Midbrain (tissue), 1 donor: ENCODE measurements at regions not wholly inside any gene's neighbourhood (a gene's known extent, or its start where the extent isn't known, plus 50 kb on each side); places are given as distances from the start of the nearest gene placed in this dataset.

Experiments used
- DNase-seq: peaks from one replicate; lab custom pipeline; 2025; lab: John Stamatoyannopoulos, UW

DNA sequence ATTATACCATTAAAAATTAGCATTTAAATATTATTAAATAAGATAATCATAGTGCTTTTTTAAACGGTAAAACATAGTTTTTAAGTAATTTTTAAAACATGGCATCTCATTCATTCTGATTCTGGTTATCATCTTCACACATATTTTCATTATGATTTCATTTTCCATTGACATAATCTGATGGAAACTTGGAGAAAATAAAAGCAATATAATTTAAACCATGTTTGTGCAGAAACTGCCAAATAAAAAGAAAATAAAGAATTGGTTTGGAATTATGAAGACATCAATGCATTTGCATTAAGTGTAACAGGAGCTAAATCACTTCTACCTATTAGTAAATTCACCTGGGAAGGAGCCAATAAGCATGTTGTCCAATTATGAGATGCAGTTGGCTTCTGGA, 490.1 kb upstream of the CD180 start:
- no peak for DNase-seq

GRCh38 chr5:67681703-67682102, 485.1 kb upstream of the CD180 start:
- DNase-seq, result no peak

DNA sequence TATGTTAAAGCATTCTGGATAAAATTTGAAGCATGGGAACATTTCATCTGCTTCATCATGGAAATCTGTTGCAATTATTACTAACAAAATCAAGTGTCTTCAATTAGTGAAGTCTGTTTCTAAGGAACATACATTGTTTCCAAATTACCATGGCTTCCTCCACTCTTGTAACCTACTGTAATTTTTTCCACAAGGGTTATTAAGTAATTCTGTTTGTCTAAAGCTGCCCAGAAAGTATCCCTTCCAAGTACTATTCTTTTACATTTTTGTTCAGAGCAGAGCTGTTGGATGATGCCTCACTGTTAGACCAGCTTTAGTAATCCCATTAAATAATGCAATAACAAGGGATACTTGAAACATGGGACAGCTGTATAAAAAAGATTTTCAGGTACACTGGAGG, 483.5 kb upstream of the CD180 start:
- DNase-seq, result no peak

GRCh38 chr5:67679184-67679841, 482.7 kb upstream of the CD180 start:
- no peak for DNase-seq

- no peak for DNase-seq
Observed at GRCh38 chr5:67678594-67678993, 482.0 kb upstream of the CD180 start.

DNA sequence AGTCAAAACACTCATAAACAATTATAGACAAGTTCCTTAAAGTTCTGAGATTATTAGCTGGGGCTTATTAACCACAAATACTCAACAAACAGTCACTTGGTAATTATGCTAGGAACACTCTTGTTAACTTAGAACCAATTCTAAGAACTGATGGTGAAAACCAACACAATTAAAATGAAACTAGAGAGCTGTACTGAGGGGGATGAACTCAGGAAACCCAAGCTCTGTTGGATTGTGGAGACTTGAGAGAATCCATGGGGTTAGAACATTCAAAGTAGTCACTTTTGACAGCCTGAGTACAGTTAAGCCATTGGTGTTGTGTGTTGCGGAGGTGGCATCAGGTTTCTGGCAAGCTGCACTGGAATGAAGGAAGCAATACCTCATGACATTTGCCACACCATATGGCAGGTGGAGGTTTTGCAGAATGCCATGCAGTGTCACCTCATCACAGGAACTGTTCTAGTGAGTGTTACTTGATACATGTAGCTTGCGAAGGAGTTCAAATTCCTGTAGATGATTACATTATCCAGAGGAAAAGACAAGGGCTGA, 480.9 kb upstream of the CD180 start:
- no peak for DNase-seq

GRCh38 chr5:67676863-67677262, 480.3 kb upstream of the CD180 start:
- DNase-seq, result no peak

GRCh38 chr5:67674159-67674655, 477.6 kb upstream of the CD180 start:
- DNase-seq, result no peak

DNA sequence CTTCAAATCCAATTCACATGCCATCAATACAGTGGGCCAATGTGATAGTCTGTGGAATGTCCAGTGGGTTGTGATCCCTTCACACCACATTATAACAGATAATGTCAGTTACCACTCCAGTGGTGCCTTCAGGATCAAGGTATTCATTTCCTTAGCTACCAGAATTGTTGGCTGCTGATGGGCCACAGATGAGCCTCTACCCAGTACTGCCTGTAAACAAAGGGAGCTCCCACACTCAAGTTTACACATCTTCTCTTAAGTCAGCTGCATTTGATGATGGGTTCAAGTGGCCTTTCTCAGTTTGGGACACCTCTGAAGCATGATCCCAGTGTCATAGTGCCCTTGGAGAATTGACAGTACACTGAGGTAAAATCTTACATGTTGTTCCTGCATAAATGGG, 477.0 kb upstream of the CD180 start:
- no peak for DNase-seq

DNA sequence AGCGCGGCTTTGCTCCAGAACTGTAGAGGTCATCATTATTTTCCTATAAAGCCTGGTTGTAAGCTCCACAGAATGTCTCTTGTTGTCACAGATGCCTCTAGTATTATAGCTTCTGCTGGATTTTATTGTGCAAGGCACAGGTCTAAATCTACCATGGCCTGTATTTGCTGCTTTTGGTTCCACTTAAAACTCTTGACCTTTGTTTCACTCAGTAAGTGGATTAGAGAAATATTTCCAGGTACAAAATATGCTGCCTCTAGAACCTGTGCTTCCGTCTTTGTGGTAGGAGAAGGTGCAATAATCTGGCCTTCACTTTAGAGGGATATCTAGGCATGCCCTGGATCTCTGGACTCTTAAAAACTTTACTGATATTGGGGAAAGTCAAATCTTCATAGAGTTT, 476.6 kb upstream of the CD180 start:
- DNase-seq, result no peak

DNA sequence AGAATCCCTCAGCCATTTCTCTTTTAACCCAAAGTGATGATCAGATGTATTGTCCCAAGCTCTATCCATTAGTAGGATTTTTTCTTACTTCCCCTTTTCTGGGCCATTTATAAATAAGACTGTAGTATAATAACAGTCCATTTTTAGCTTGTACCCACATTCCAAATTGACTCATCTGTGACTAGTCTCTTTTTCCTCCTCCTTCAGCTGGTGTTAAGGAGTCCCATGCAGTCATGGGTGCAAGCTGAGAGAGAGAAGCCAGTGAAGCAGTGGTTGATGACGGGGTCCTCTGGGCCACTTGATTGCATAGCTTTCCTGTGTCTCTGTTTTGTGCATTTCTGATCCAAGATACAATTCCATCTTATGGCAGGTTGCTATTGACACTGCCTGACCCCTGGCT, 476.0 kb upstream of the CD180 start:
- no peak for DNase-seq

- DNase-seq, result no peak
Observed at GRCh38 chr5:67669916-67670315, 473.3 kb upstream of the CD180 start.

DNA sequence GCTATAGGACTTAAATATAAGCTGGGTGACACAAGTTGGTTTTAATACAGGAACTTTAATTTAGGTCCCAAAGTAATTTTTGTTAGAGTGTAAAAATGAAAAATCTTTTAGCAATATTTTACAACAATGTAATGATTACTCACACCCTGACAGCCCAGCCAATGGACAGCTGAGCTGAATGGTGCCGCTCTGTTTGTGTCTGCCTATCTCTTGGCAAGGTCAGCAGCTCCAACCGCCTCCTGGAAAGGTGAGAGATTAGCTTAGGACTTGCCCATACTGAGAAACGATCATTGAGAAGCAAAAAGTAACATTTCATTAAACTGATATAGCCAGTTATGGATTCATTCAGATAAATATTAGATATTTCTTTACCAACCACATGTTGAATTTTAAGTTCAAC, 463.6 kb upstream of the CD180 start:
- no peak for DNase-seq

GRCh38 chr5:67659288-67659687, 462.7 kb upstream of the CD180 start:
- DNase-seq, result no peak

GRCh38 chr5:67657055-67657454, 460.5 kb upstream of the CD180 start:
- DNase-seq, result no peak

DNA sequence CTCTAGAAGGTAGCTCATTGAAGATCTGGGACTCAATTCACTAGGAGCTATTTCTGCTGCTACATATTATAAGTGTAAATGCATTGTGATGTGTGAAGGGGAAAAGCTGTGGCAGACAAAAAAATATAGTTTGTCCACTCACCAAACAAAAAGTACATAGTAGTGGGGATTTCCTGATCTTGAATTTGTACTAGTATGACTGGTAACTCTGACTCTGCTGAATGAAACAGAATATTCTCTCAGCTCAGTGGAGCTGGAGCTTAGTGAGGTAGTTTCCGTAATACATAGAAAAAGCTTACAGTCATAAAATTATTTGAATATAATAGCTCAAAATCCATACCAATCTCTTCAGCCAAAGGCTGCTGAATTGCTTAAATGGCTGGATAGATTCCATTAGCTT, 455.6 kb upstream of the CD180 start:
- no peak for DNase-seq

- DNase-seq, result no peak
Observed at GRCh38 chr5:67651180-67651579, 454.6 kb upstream of the CD180 start.

DNA sequence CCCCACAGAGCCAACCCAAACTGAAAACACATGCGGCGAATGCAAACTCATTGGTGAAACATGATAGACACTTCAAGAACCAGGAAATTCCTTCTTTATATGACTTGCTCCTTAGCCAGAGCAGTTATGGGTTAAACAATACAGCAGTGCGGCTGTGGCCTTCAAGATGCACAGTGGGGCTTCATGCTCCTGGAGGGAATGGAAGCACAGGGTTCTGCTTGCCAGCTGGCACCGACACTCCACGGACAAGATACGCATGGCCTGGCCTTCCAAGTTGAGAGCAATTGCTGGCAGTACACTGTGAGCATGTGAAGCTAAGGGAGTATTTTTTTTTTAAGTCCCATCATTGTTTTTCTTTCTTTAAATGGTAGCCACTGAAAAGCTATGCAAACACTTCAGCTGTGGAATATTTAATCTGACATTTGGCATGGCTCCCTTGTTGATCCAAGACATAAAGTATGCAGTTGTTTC, 451.6 kb upstream of the CD180 start:
- DNase-seq, result peak; percentile 14

- DNase-seq, result no peak
Observed at GRCh38 chr5:67647772-67648171, 451.2 kb upstream of the CD180 start.

GRCh38 chr5:67644221-67644920, 447.8 kb upstream of the CD180 start:
- no peak for DNase-seq

GRCh38 chr5:67643536-67643935, 446.9 kb upstream of the CD180 start:
- DNase-seq, result no peak

- DNase-seq, result no peak
Observed at GRCh38 chr5:67639976-67640375, 443.4 kb upstream of the CD180 start.

GRCh38 chr5:67639313-67639712, 442.7 kb upstream of the CD180 start:
- no peak for DNase-seq
